WTC11 (cell line): ENCODE measurements at regions not wholly inside any gene's neighbourhood (a gene's known extent, or its start where the extent isn't known, plus 50 kb on each side); places are given as distances from the start of the nearest gene placed in this dataset.

Source experiments
- CTCF ChIP-seq: fragments of 200-600 bp; IDR thresholded peaks from 2 replicates; pipeline ENCODE4 v1.8.0; 2022; ENCODE audit warnings: antibody characterized with exemption
- JUN ChIP-seq: sonication (generic); formaldehyde crosslinking; IDR thresholded peaks from 2 replicates; pipeline ENCODE4 v1.8.0; 2023; ENCODE audit warnings: mild to moderate bottlenecking, missing genetic modification reagents
- MAX ChIP-seq: sonication (generic); formaldehyde crosslinking; IDR thresholded peaks from 2 replicates; pipeline ENCODE4 v1.8.0; 2022; ENCODE audit warnings: mild to moderate bottlenecking, missing genetic modification reagents
- NR1H2 ChIP-seq: sonication (generic); formaldehyde crosslinking; IDR thresholded peaks from 2 replicates; pipeline ENCODE4 v1.9.0; 2021; ENCODE audit warnings: mild to moderate bottlenecking, moderate library complexity, missing genetic modification reagents
- TCF7 ChIP-seq: sonication (generic); formaldehyde crosslinking; IDR thresholded peaks from 2 replicates; pipeline ENCODE4 v1.8.0; 2022; ENCODE audit warnings: mild to moderate bottlenecking, low read depth, missing genetic modification reagents, moderate library complexity
- USF1 ChIP-seq: sonication (generic); formaldehyde crosslinking; IDR thresholded peaks from 2 replicates; pipeline ENCODE4 v1.8.0; 2022; ENCODE audit warnings: mild to moderate bottlenecking, missing genetic modification reagents

- TF ChIP-seq NR1H2 (CRISPR knock-in tag) (no peak), JUN (CRISPR knock-in tag) (no peak), USF1 (CRISPR knock-in tag) (no peak), CTCF (no peak), MAX (CRISPR knock-in tag) (no peak), TCF7 (no peak)
Observed at GRCh38 chr7:121618182-121618581, 222.1 kb upstream of the FAM3C start.
